IPS-18a (cell line): ENCODE measurements at regions not wholly inside any gene's neighbourhood (a gene's known extent, or its start where the extent isn't known, plus 50 kb on each side); places are given as distances from the start of the nearest gene placed in this dataset.

ENCODE experiments used
- H3K27ac ChIP-seq: one replicate; pipeline ENCODE4 v1.5.1; 2013; ENCODE audit warnings: low read length
- H3K27me3 ChIP-seq: one replicate; pipeline ENCODE4 v1.6.1; 2013; ENCODE audit warnings: mild to moderate bottlenecking, low read length; ENCODE audit not compliant: control insufficient read depth, insufficient read depth
- H3K36me3 ChIP-seq: one replicate; pipeline ENCODE4 v1.6.1; 2013; ENCODE audit warnings: low read depth, low read length; ENCODE audit not compliant: control insufficient read depth
- H3K4me1 ChIP-seq: one replicate; pipeline ENCODE4 v1.6.1; 2013; ENCODE audit warnings: low read depth, low read length; ENCODE audit not compliant: control insufficient read depth
- H3K4me3 ChIP-seq: one replicate; pipeline ENCODE4 v1.5.1; 2013; ENCODE audit warnings: low read length
- H3K9ac ChIP-seq: one replicate; pipeline ENCODE4 v1.6.1; 2013; ENCODE audit warnings: mild to moderate bottlenecking, low read length, moderate library complexity
- H3K9me3 ChIP-seq: one replicate; pipeline ENCODE4 v1.6.1; 2013; ENCODE audit warnings: low read depth, low read length; ENCODE audit not compliant: control insufficient read depth

DNA sequence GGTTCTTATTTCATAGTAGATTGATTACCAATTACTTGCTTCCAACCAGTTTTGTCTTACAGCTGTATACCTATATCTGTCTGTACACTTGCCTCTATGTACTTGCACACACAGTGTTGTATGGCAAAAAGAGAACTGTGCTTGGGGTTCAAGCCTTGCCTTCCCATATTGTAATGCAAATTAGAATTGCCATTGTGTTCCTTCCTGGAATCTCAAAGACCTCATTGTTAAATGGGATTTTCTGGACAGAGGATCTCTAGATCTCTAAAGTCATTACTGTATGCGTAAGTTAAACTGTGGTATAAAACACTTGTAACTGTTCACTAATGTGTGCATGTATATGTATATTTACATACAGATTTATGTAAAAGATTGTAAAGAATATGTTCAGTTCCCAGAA is 428.8 kb downstream of the CAAP1 start:
- H3K27me3 ChIP-seq, result no peaks in the 10 kb centered on the region
- H3K9ac ChIP-seq, result no peak overlapping the region
- no peaks in the 10 kb centered on the region for H3K4me1 ChIP-seq
- no peaks in the 10 kb centered on the region for H3K9me3 ChIP-seq
- H3K27ac ChIP-seq, result no peak overlapping the region
- H3K4me3 ChIP-seq, result no peak overlapping the region
- no peaks in the 10 kb centered on the region for H3K36me3 ChIP-seq

DNA sequence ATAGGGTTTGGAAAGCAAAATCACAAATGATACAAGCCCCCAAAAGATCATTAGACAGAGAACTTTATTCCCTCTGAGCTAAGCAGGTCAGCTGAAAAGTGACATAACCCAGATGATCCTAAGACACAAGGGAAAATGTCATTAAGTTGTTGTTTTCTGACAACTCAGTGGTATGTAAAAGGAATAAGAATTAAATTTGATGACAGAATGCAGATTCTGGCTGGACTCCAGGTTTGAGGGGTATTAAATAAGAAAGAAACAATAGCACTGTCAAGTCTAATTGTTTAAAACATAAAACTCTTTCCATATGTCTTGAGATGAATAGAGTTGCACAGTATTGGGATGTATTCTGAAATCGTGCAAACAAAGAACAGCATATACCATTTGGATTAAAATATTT is 429.9 kb downstream of the CAAP1 start:
- H3K9ac ChIP-seq, result no peak overlapping the region
- no peaks in the 10 kb centered on the region for H3K9me3 ChIP-seq
- no peaks in the 10 kb centered on the region for H3K27me3 ChIP-seq
- H3K4me1 ChIP-seq, result no peaks in the 10 kb centered on the region
- H3K27ac ChIP-seq, result no peak overlapping the region
- H3K4me3 ChIP-seq, result no peak overlapping the region
- no peaks in the 10 kb centered on the region for H3K36me3 ChIP-seq

DNA sequence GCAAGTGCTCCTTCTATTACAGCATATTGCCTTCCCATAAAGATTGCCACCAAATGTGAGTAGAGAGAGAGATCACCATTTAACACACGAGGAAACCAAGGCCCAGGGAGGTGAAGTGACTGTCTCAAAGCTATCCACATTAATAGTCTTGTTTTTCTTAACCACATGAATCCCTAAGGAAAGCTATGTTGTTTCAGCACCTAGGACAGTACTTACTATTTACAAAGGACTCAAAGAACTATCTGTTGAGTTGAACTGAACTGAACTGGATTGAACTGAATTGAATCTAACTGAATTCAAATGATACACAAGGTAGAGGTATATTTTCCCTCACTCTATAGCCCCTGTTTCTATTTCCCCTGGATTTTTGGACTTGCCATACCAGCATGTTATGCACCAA is 430.4 kb downstream of the CAAP1 start:
- Histone ChIP-seq H3K27me3 (no peaks in the 10 kb centered on the region), H3K9me3 (no peaks in the 10 kb centered on the region)

DNA sequence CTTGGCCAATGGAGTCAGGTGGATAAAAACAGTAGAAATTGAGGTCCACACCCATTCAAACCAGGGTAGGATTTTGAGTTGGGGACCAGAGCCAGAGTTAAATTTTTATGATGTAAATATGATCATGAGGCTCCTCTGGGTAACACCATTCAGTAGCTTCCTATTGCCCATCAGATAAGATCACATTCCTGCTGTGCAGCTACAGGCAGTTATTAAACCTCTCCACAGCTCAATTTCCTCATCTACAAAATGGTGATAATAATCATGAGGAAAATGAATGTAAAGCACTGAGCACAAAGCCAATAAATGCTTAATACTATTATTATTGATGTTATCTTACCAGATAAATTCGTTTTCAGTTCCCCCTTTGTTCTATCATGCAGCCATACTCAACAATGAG is 432.0 kb downstream of the CAAP1 start:
- Histone ChIP-seq H3K27ac (no peak overlapping the region), H3K27me3 (no peaks in the 10 kb centered on the region), H3K9ac (no peak overlapping the region), H3K4me3 (no peak overlapping the region), H3K36me3 (no peaks in the 10 kb centered on the region), H3K4me1 (no peaks in the 10 kb centered on the region), H3K9me3 (no peaks in the 10 kb centered on the region)

More for the DNA sequence above, 430.4 kb downstream of the CAAP1 start:
- Histone ChIP-seq H3K9ac (no peak overlapping the region), H3K27ac (no peak overlapping the region), H3K4me3 (no peak overlapping the region), H3K36me3 (no peaks in the 10 kb centered on the region), H3K4me1 (no peaks in the 10 kb centered on the region)

DNA sequence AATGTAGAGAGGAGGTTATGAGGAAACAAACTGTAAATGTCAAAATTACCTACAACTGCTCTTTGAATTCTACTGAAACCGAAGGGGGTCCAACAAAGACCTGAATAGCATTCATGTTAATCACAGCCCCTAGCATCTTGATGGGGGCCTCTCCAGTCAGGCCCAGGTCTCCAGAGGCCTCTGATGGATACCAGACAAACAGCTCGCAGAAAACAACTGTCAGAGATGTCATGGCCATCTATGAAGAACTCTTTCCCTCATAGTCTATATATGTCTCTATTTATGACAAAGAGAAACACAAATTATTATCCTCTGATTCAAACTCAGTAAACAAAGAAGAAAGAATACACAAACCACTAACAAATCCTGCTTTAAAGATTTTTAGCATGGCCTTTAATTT is 432.6 kb downstream of the CAAP1 start:
- no peaks in the 10 kb centered on the region for H3K4me1 ChIP-seq
- no peak overlapping the region for H3K27ac ChIP-seq
- H3K9me3 ChIP-seq, result no peaks in the 10 kb centered on the region
- no peak overlapping the region for H3K4me3 ChIP-seq
- H3K36me3 ChIP-seq, result no peaks in the 10 kb centered on the region
- H3K27me3 ChIP-seq, result no peaks in the 10 kb centered on the region
- H3K9ac ChIP-seq, result no peak overlapping the region

DNA sequence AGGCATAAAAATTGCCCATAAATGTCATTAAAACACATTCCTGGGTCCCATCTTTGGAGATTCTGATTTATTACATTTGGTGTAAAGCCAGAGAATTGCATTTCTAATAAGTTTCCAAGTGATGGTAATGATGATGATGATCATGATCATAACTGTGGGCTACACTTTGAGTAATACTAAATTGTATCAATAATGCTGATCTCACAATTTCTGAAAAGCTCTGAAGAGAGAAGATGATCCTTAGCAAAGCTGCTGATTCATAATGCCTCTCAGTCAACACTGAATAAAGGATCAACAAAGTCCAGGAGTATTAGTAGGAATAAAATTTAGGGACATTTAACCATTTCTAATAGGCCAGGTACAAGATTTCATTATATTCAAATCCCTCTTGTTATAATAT is 434.5 kb downstream of the CAAP1 start:
- Histone ChIP-seq H3K36me3 (no peaks in the 10 kb centered on the region), H3K27me3 (no peaks in the 10 kb centered on the region), H3K4me1 (no peaks in the 10 kb centered on the region)

DNA sequence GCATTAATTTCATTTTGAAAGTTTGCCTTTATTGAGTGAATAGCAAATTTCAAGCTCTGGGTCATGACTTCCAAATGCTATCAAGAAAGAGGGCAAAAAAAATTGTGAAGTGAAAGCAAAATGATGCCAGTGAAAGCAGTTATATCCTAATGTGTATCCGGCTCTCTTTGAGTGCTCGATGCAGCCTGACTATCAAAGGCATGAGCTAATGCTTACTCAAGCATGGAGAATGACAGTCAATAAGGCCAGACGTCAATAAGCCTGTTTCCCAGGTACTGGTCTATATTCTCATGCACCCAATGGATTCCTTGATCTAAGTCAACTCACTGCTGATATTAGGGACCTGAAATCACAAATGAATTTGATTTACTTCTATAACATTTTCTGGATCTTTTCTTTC is 435.5 kb downstream of the CAAP1 start:
- Histone ChIP-seq H3K27me3 (no peaks in the 10 kb centered on the region), H3K4me1 (no peaks in the 10 kb centered on the region), H3K9me3 (no peaks in the 10 kb centered on the region), H3K36me3 (no peaks in the 10 kb centered on the region), H3K27ac (no peak overlapping the region), H3K4me3 (no peak overlapping the region), H3K9ac (no peak overlapping the region)

More for the DNA sequence above, 434.5 kb downstream of the CAAP1 start:
- H3K27ac ChIP-seq, result no peak overlapping the region
- no peak overlapping the region for H3K4me3 ChIP-seq
- no peaks in the 10 kb centered on the region for H3K9me3 ChIP-seq
- no peak overlapping the region for H3K9ac ChIP-seq

DNA sequence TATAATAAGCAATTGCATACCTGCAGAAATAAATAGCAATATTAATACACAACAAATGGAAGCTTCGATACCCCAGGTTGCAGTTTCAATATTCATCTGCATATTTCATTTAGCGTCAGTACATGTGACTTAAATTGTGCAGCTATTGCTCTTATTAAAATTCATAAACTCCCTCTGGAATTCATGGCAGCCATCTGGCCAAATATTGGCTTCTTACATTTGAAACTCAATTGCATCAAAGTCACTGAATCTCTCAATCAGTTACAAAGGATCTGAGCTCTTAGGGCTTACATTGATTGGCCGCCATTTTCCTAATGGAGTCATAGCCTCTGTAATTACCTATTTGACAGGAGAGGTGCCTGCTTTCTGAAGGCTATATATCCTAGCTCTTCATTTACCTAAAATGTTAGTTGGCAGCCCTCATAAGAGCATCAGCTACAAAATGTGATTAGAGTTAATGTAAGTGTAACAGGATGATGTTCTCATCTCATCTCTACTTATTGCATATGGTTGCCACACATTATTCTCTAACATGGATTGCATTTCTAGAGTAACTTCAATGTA is 453.5 kb downstream of the CAAP1 start:
- Histone ChIP-seq H3K9me3 (no peaks in the 10 kb centered on the region), H3K4me3 (no peak overlapping the region), H3K4me1 (no peaks in the 10 kb centered on the region), H3K27me3 (no peaks in the 10 kb centered on the region), H3K36me3 (no peaks in the 10 kb centered on the region), H3K27ac (no peak overlapping the region), H3K9ac (no peak overlapping the region)

DNA sequence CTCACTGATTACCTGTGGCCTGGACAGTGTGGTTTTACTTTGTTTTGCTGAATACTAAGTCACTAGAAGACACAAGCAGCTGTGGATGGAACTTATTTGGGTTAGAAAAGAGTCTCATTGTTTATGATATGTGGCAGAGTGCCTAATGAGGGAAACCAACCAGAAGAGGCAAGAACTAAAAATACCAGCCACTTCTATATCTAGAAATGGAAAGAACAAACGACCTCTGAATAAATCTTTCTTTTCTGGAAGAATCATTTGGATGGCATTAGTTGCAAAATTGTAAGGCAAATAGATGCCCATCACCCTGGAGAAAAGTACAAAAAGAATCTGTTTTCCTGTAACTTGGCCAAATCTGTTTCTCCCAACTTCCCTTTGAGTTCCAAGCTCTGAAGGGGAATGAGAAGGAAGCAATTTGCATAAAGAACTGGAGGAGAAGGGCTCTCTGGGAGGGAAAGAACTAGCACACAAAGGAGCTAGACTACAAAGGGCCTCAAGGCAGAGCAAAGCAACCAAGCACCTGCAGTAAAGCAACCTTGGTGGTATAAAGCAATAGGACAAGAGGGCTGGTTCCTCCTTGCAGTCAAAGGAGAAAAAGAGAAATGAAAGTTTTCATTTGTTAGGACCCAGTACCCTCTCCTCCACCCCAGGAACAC is 455.4 kb downstream of the CAAP1 start:
- H3K9ac ChIP-seq, result no peak overlapping the region
- no peaks in the 10 kb centered on the region for H3K9me3 ChIP-seq

DNA sequence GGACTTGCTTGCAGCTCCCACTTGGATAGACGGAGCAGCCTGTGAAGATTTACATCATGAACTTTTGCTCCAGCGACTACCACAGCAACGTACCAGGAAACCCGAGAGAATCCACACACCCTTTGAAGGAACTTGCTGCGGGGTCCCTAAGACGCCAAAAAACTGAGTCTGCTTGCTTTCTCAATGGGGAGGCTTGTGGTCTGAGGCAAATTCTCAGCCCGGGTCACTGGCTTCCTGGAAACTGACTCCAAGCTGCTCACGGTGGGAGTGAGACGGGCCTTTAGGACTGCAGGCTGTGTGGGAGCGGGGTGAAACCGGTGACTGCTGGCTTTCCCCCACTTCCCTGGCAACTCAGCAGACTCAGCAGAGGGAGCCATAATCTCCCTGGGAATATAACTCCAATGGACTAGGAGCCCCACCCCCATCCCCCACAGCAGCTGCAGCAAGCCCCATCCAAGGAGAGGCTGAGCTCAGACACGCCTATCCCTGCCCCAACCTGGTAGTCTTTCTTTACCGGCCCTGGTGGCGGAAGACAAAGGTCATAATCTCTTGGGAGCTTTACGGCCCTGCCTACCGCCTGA is 466.0 kb downstream of the CAAP1 start:
- Histone ChIP-seq H3K4me3 (no peak overlapping the region), H3K36me3 (no peaks in the 10 kb centered on the region), H3K9ac (no peak overlapping the region), H3K9me3 (no peaks in the 10 kb centered on the region), H3K27ac (no peak overlapping the region), H3K27me3 (no peaks in the 10 kb centered on the region), H3K4me1 (no peaks in the 10 kb centered on the region)

More for the DNA sequence above, 455.4 kb downstream of the CAAP1 start:
- Histone ChIP-seq H3K27ac (no peak overlapping the region), H3K4me1 (no peaks in the 10 kb centered on the region), H3K36me3 (no peaks in the 10 kb centered on the region), H3K27me3 (no peaks in the 10 kb centered on the region), H3K4me3 (no peak overlapping the region)

DNA sequence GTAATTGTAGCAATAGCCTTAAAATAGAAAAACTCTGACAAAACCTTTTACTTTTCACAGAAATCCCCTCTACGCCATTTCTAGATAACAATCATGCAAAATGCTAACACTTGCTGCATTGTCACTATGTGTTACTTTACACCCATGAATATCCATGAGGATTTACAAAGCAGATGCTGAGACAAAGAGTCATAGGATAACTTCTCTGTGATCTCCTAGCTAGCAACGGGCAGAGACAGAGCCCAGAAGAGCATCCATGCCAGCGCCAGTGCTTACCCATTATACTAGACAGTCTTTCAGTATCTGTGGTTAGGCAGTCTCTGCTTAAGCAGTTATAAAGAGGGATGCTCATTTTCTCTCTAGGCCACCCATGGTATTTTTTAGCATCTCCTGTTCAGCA is 474.1 kb downstream of the CAAP1 start:
- H3K27ac ChIP-seq, result no peak overlapping the region
- no peaks in the 10 kb centered on the region for H3K27me3 ChIP-seq
- H3K4me1 ChIP-seq, result peaks cover 4% of the 10 kb centered on the region
- H3K9ac ChIP-seq, result no peak overlapping the region
- H3K9me3 ChIP-seq, result no peaks in the 10 kb centered on the region
- no peaks in the 10 kb centered on the region for H3K36me3 ChIP-seq
- H3K4me3 ChIP-seq, result no peak overlapping the region

DNA sequence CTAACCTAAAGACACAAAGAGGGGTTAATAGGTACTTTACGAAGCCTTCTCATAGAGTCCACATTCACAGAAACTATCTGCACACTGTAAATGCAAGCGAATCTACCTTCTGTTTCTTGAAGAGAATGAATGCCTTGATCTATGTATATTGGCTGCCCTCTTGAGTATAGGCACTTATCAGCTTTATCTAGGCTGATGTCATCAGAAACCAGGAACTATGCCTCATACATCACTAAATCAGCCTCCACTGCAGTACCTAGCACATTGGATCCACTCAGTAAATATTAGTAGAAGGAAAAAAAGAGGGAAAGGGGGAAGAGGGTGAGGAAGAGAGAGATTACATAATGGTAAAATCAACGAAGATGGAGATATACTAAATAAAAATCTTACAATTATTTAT is 477.1 kb downstream of the CAAP1 start:
- H3K9me3 ChIP-seq, result no peaks in the 10 kb centered on the region
- H3K4me1 ChIP-seq, result peaks cover 7% of the 10 kb centered on the region
- no peak overlapping the region for H3K27ac ChIP-seq

More for the DNA sequence above, 477.1 kb downstream of the CAAP1 start:
- Histone ChIP-seq H3K36me3 (no peaks in the 10 kb centered on the region), H3K4me3 (no peak overlapping the region), H3K9ac (no peak overlapping the region), H3K27me3 (no peaks in the 10 kb centered on the region)
